ENCODE measurements at regions not wholly inside any gene's neighbourhood (a gene's known extent, or its start where the extent isn't known, plus 50 kb on each side); places are given as distances from the start of the nearest gene placed in this dataset.

DNA sequence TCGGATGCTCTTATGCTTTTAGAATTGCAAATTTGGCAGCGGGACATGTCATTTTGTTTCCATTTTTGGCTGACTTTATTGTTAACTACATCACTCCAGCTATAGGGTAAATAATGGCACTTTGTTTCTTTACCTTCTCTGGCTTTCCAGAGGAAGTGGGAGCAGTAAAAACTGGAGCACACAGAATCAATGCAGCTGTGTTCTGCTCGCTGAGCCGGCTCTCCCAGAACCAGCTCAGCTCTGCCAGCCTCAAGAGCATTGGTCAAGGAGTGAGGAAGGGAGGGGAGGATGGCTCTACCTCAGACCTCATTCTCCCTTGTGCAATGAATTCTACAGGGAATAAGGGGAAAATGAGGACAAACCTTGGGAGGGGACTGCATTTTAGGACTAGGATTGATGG, 50.5 kb upstream of the SPATA13 start:
- TF ChIP-seq CTCF (IDR thresholded peaks at IDR 0.05; ENCODE audit: borderline replicate concordance) = no peak
- DNase-seq = no peak
- Histone ChIP-seq H3K4me3 (no peak overlapping the region), H3K9me3 (replicated peaks) (no peaks in the 10 kb centered on the region), H3K27me3 (ENCODE audit: low read depth) (peaks cover 8% of the 10 kb centered on the region), H3K27ac (replicated peaks) (no peak overlapping the region), H3K4me1 (no peaks in the 10 kb centered on the region), H3K36me3 (no peaks in the 10 kb centered on the region)
- intact Hi-C loops (cut with micrococcal nuclease) = no loop called here

Measured in left ventricle myocardium inferior (tissue), 1 donor.